Naive thymus-derived CD8-positive, alpha-beta T cell (primary cell): ENCODE measurements at regions not wholly inside any gene's neighbourhood (a gene's known extent, or its start where the extent isn't known, plus 50 kb on each side); places are given as distances from the start of the nearest gene placed in this dataset.

Experiments used
- ATAC-seq, 2 donors: fragments of 150-1000 bp; cut with Tn5 transposase in 1 of 2; sonication (Bioruptor Pico), chemical (Tn5 transposase) in 1 of 2; 1 replicate in 1 of 2; 2 replicates in 1 of 2; pipeline ENCODE4 v1.10.0; 2021; ENCODE audit warnings: mild to moderate bottlenecking in 2 of 2, moderate library complexity in 2 of 2
- POLR2A ChIA-PET: fragments of 350-600 bp; sonication (Branson Sonifier 250); formaldehyde crosslinking; loops from one replicate; lab custom pipeline; 2021; ENCODE audit warnings: antibody characterized with exemption; lab: Charles Lee
- DNase-seq, 10 donors: peaks; one replicate each; pipeline versions ENCODE4 v3.0.0 to v3.0.0-alpha.2; 2020 to 2022
- H3K27ac Mint-ChIP-seq, 10 donors: one replicate each; pipeline ENCODE4 v1.8.0; 2020 to 2022; ENCODE audit warnings: mild to moderate bottlenecking in 10 of 10, mixed read lengths in 10 of 10, moderate library complexity in 4 of 10, inconsistent platforms in 1 of 10
- H3K27me3 Mint-ChIP-seq, 5 donors: one replicate each; pipeline ENCODE4 v1.8.0; 2021 to 2022; ENCODE audit warnings: mixed read lengths in 5 of 5
- H3K36me3 Mint-ChIP-seq, 3 donors: one replicate each; pipeline ENCODE4 v1.8.0; 2020 to 2022; ENCODE audit warnings: mixed read lengths in 3 of 3, mild to moderate bottlenecking in 2 of 3, inconsistent platforms in 1 of 3
- H3K4me1 Mint-ChIP-seq, 4 donors: one replicate each; pipeline ENCODE4 v1.8.0; 2021 to 2022; ENCODE audit warnings: mixed read lengths in 4 of 4
- H3K4me3 Mint-ChIP-seq, 10 donors: one replicate each; pipeline ENCODE4 v1.8.0; 2020 to 2022; ENCODE audit warnings: mild to moderate bottlenecking in 10 of 10, mixed read lengths in 10 of 10, moderate library complexity in 6 of 10, inconsistent platforms in 1 of 10
- H3K9me3 Mint-ChIP-seq, 9 donors: one replicate each; pipeline ENCODE4 v1.8.0; 2020 to 2022; ENCODE audit warnings: mixed read lengths in 9 of 9, mild to moderate bottlenecking in 3 of 9, inconsistent platforms in 1 of 9, moderate library complexity in 1 of 9

GRCh38 chr6:66362888-66363287 lies 655.9 kb upstream of the EYS start:
- no peak for ATAC-seq
- Mint-ChIP-seq H3K4me3 (no peak overlapping the region), H3K9me3 (peaks cover 0 to 17% (median 5%) of the 10 kb centered on the region in 9 donors), H3K27ac (no peak overlapping the region), H3K4me1 (no peaks in the 10 kb centered on the region), H3K27me3 (no peaks in the 10 kb centered on the region), H3K36me3 (no peaks in the 10 kb centered on the region)
- DNase-seq, result no peak
- POLR2A ChIA-PET, result no interaction called here

- H3K27me3 Mint-ChIP-seq, result no peaks in the 10 kb centered on the region
- ATAC-seq, result no peak
Measured at GRCh38 chr6:66361886-66362285, 654.9 kb upstream of the EYS start.

GRCh38 chr6:66357781-66358180 lies 650.8 kb upstream of the EYS start:
- Mint-ChIP-seq H3K4me1 (no peaks in the 10 kb centered on the region), H3K9me3 (peaks cover 0 to 9% (median 2%) of the 10 kb centered on the region in 9 donors), H3K4me3 (no peak overlapping the region), H3K27ac (no peak overlapping the region), H3K36me3 (no peaks in the 10 kb centered on the region), H3K27me3 (no peaks in the 10 kb centered on the region)
- no peak for DNase-seq
- ATAC-seq, result no peak
- POLR2A ChIA-PET, result no interaction called here

More at GRCh38 chr6:66361886-66362285, 654.9 kb upstream of the EYS start:
- Mint-ChIP-seq H3K36me3 (no peaks in the 10 kb centered on the region), H3K9me3 (peaks cover 0 to 17% (median 5%) of the 10 kb centered on the region in 9 donors), H3K4me1 (no peaks in the 10 kb centered on the region), H3K4me3 (no peak overlapping the region), H3K27ac (no peak overlapping the region)
- no peak for DNase-seq
- POLR2A ChIA-PET, result no interaction called here

GRCh38 chr6:66355471-66355870 lies 648.4 kb upstream of the EYS start:
- DNase-seq, result no peak
- Mint-ChIP-seq H3K4me3 (no peak overlapping the region), H3K9me3 (peaks cover 0 to 6% (median under 1%) of the 10 kb centered on the region in 9 donors), H3K36me3 (no peaks in the 10 kb centered on the region), H3K27me3 (no peaks in the 10 kb centered on the region), H3K27ac (no peak overlapping the region), H3K4me1 (no peaks in the 10 kb centered on the region)
- POLR2A ChIA-PET, result no interaction called here
- no peak for ATAC-seq

- no peaks in the 10 kb centered on the region for H3K36me3 Mint-ChIP-seq
- H3K27me3 Mint-ChIP-seq, result no peaks in the 10 kb centered on the region
- H3K9me3 Mint-ChIP-seq, result peaks cover 0 to 18% (median 12%) of the 10 kb centered on the region in 9 donors
- H3K27ac Mint-ChIP-seq, result no peak overlapping the region
- ATAC-seq (no peak), DNase-seq (no peak)
- POLR2A ChIA-PET, result no interaction called here
- H3K4me3 Mint-ChIP-seq, result no peak overlapping the region
- no peaks in the 10 kb centered on the region for H3K4me1 Mint-ChIP-seq
Measured at GRCh38 chr6:66344796-66345195, 637.8 kb upstream of the EYS start.

- Mint-ChIP-seq H3K4me1 (no peaks in the 10 kb centered on the region), H3K36me3 (no peaks in the 10 kb centered on the region), H3K27me3 (no peaks in the 10 kb centered on the region), H3K27ac (no peak overlapping the region), H3K4me3 (no peak overlapping the region), H3K9me3 (peaks cover 0 to 19% (median 11%) of the 10 kb centered on the region in 9 donors)
- POLR2A ChIA-PET, result no interaction called here
- ATAC-seq (no peak), DNase-seq (no peak)
Measured at GRCh38 chr6:66340736-66341135, 633.7 kb upstream of the EYS start.

GRCh38 chr6:66336176-66336575 lies 629.1 kb upstream of the EYS start:
- Mint-ChIP-seq H3K36me3 (no peaks in the 10 kb centered on the region), H3K9me3 (peaks cover 0 to 13% (median 5%) of the 10 kb centered on the region in 9 donors), H3K27me3 (no peaks in the 10 kb centered on the region), H3K27ac (no peak overlapping the region), H3K4me1 (no peaks in the 10 kb centered on the region), H3K4me3 (no peak overlapping the region)
- POLR2A ChIA-PET, result no interaction called here
- DNase-seq, result no peak
- ATAC-seq, result no peak

GRCh38 chr6:66328200-66328599 lies 621.2 kb upstream of the EYS start:
- POLR2A ChIA-PET, result no interaction called here
- ATAC-seq (no peak), DNase-seq (no peak)
- no peaks in the 10 kb centered on the region for H3K36me3 Mint-ChIP-seq
- H3K27me3 Mint-ChIP-seq, result no peaks in the 10 kb centered on the region
- H3K27ac Mint-ChIP-seq, result no peak overlapping the region
- no peak overlapping the region for H3K4me3 Mint-ChIP-seq
- H3K9me3 Mint-ChIP-seq, result peaks cover 0 to 14% (median 8%) of the 10 kb centered on the region in 9 donors
- no peaks in the 10 kb centered on the region for H3K4me1 Mint-ChIP-seq

- Mint-ChIP-seq H3K4me1 (no peaks in the 10 kb centered on the region), H3K27me3 (no peaks in the 10 kb centered on the region), H3K4me3 (no peak overlapping the region), H3K9me3 (peaks cover 0 to 14% (median 9%) of the 10 kb centered on the region in 9 donors), H3K27ac (no peak overlapping the region), H3K36me3 (no peaks in the 10 kb centered on the region)
- POLR2A ChIA-PET, result no interaction called here
- ATAC-seq (no peak), DNase-seq (no peak)
Measured at GRCh38 chr6:66326228-66326627, 619.2 kb upstream of the EYS start.

GRCh38 chr6:66321017-66321416 lies 614.0 kb upstream of the EYS start:
- POLR2A ChIA-PET, result no interaction called here
- no peaks in the 10 kb centered on the region for H3K4me1 Mint-ChIP-seq
- no peak overlapping the region for H3K27ac Mint-ChIP-seq
- H3K9me3 Mint-ChIP-seq, result peaks cover 0 to 18% (median 3%) of the 10 kb centered on the region in 9 donors
- no peaks in the 10 kb centered on the region for H3K36me3 Mint-ChIP-seq
- no peak overlapping the region for H3K4me3 Mint-ChIP-seq
- ATAC-seq (no peak), DNase-seq (no peak)
- H3K27me3 Mint-ChIP-seq, result no peaks in the 10 kb centered on the region

- Mint-ChIP-seq H3K27ac (no peak overlapping the region), H3K4me3 (no peak overlapping the region), H3K36me3 (no peaks in the 10 kb centered on the region), H3K4me1 (no peaks in the 10 kb centered on the region), H3K27me3 (no peaks in the 10 kb centered on the region), H3K9me3 (peaks cover 9 to 31% (median 18%) of the 10 kb centered on the region in 9 donors)
- POLR2A ChIA-PET, result no interaction called here
- DNase-seq, result no peak
- no peak for ATAC-seq
Measured at GRCh38 chr6:66307490-66307889, 600.5 kb upstream of the EYS start.

GRCh38 chr6:66291905-66292304 lies 584.9 kb upstream of the EYS start:
- H3K9me3 Mint-ChIP-seq, result peaks cover 0 to 10% (median 2%) of the 10 kb centered on the region in 9 donors

GRCh38 chr6:66289889-66290288 lies 582.9 kb upstream of the EYS start:
- H3K27ac Mint-ChIP-seq, result no peak overlapping the region
- H3K27me3 Mint-ChIP-seq, result no peaks in the 10 kb centered on the region
- ATAC-seq (no peak), DNase-seq (no peak)
- no peak overlapping the region for H3K4me3 Mint-ChIP-seq
- H3K36me3 Mint-ChIP-seq, result no peaks in the 10 kb centered on the region
- no peaks in the 10 kb centered on the region for H3K4me1 Mint-ChIP-seq
- POLR2A ChIA-PET, result no interaction called here
- peaks cover 1 to 12% (median 4%) of the 10 kb centered on the region in 9 donors for H3K9me3 Mint-ChIP-seq

More at GRCh38 chr6:66291905-66292304, 584.9 kb upstream of the EYS start:
- H3K36me3 Mint-ChIP-seq, result no peaks in the 10 kb centered on the region
- ATAC-seq, result no peak
- no peaks in the 10 kb centered on the region for H3K27me3 Mint-ChIP-seq
- no peaks in the 10 kb centered on the region for H3K4me1 Mint-ChIP-seq
- no peak for DNase-seq
- POLR2A ChIA-PET, result no interaction called here
- H3K4me3 Mint-ChIP-seq, result no peak overlapping the region
- H3K27ac Mint-ChIP-seq, result no peak overlapping the region

- H3K27ac Mint-ChIP-seq, result no peak overlapping the region
- H3K27me3 Mint-ChIP-seq, result no peaks in the 10 kb centered on the region
- no peak for DNase-seq
- POLR2A ChIA-PET, result no interaction called here
- no peaks in the 10 kb centered on the region for H3K4me1 Mint-ChIP-seq
- no peak for ATAC-seq
- peaks cover 0 to 19% (median 5%) of the 10 kb centered on the region in 9 donors for H3K9me3 Mint-ChIP-seq
- peaks cover 0 to 4% (median 0%) of the 10 kb centered on the region in 3 donors for H3K36me3 Mint-ChIP-seq
- H3K4me3 Mint-ChIP-seq, result no peak overlapping the region
Measured at GRCh38 chr6:66278115-66278514, 571.1 kb upstream of the EYS start.
